ENCODE measurements at regions not wholly inside any gene's neighbourhood (a gene's known extent, or its start where the extent isn't known, plus 50 kb on each side); places are given as distances from the start of the nearest gene placed in this dataset.
A peak's percentile ranks its signal among the peaks of the same experiment; 100 is the strongest.
"Not testable (repeated sequence)": the region's sequence is repeated elsewhere in the genome, so short reads cannot be mapped to it uniquely, and the experiment has no call there.

DNA sequence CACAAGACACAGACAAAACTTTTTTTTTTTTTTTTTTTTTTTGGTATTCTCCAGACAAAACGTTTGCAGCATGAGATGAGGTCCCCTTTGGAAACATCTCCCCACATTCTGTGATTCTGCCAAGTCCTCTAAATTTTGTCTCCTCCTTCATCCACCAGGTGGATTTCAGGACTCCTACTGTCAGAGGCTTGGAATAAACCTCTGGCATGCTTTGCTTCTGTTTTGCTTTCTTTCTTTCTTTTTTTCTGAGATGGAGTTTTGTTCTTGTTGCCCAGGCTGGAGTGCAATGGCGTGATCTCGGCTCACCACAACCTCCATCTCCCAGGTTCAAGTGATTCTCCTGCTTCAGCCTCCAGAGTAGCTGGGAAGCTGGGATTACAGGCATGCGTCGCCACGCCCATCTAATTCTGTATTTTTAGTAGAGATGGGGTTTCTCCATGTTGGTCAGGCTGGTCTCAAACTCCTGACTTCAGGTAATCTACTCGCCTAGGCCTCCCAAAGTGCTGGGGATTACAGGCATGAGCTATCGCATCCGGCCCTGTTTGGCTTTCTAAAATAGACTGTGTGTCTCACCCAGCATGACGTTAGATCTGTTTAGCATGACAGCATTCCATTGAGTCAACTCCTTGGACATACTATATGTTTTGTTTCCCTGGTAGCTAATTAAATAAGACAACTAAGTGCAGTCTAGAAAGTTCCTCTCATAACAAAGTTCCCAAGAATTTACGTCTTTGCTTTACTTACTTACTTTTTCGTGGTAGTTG, 142.5 kb downstream of the NPIPA7 start:
- no CpG with 5 or more reads among the region's 12 CpGs for WGBS, 10 experiments
- in situ Hi-C loops (cut with MboI; ENCODE audit: low pct_unique_long_range_greater_than_20kb in 2 of 9, low sequenced_read_pairs in 9 of 9, unreplicated experiment in 9 of 9); H3K4me1 ChIP-seq (replicated peaks in 1 of 2); H3K27ac ChIP-seq; H3K4me3 ChIP-seq: not testable (repeated sequence)
- peak in 4 of 8 experiments; percentile 32 to 97 (median 73) for ATAC-seq (replicated peaks in 6 of 8)

DNA sequence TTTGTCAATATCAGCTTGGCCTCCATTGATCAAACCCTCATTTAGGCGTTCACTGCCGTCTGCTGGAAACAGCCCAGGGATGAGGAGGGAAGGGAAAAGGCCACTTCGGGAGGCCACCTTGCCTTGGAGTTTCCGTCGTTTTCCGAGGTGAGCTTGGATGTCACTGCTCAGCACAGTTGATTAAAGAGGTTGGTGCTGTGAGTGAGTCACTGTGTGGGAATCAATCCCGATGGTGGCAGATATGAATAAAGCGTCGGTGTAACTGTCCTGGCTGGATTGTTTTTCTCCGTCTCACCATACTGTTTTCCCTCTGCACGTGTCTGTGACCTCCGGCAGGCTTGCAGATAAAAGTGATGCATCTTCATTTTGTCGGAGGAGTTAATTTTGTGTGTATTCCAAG, 148.1 kb downstream of the NPIPA7 start:
- in situ Hi-C loops (cut with MboI; ENCODE audit: low pct_unique_long_range_greater_than_20kb in 2 of 9, low sequenced_read_pairs in 9 of 9, unreplicated experiment in 9 of 9), result not testable (repeated sequence)

DNA sequence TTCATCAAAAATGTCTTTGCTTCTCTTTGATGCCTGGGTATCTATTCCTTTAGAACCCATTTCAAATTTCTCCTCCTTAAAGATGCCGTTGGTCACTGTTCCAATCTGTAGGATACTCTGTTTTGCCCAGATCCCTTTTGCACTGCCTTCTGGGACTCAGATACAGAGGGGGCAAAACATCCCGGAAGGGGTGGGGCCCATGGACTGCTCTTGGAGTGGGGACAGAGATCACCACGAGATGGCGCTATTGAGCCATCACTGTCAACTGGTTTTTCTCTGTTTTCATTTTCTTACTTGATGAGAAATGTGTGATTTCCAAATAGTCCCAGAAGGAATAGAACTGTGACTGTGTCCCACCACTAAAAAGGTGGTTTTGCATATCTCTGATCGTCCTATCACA, 151.8 kb downstream of the NPIPA7 start:
- no CpG with 5 or more reads among the region's 5 CpGs for WGBS, 10 experiments
- H3K27ac ChIP-seq; H3K4me1 ChIP-seq (replicated peaks in 1 of 2); H3K4me3 ChIP-seq; in situ Hi-C loops (cut with MboI; ENCODE audit: low pct_unique_long_range_greater_than_20kb in 2 of 9, low sequenced_read_pairs in 9 of 9, unreplicated experiment in 9 of 9): not testable (repeated sequence)
- peak in 3 of 8 experiments; percentile 48 to 76 (median 71) for ATAC-seq (replicated peaks in 6 of 8)

More for the DNA sequence above, 148.1 kb downstream of the NPIPA7 start:
- no CpG with 5 or more reads among the region's 13 CpGs for WGBS, 10 experiments
- H3K4me1 ChIP-seq (replicated peaks in 1 of 2); H3K27ac ChIP-seq; H3K4me3 ChIP-seq: not testable (repeated sequence)
- ATAC-seq (replicated peaks in 6 of 8), result peak in 5 of 8 experiments; percentile 63 to 97 (median 87)

DNA sequence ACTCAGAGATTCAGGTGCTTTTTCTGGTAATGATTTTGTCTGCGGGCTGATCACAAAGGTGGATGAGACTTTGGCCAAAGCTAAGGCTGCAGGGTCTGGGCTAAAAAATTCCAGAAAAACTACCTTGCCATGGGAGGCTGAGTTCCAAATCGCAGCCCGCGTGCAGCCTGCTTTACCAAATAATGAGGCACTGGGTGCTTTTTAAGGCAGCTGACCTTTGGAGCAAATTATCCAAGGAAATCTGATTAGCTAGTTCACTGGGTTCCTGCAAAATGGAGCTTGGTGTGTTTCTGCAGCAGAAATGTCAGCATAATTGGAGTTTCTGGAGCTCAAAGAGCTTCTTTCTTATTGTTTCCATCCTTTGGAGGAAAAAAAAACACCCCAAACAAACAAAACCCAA, 156.6 kb downstream of the NPIPA7 start:
- H3K4me1 ChIP-seq (replicated peaks in 1 of 2); in situ Hi-C loops (cut with MboI; ENCODE audit: low pct_unique_long_range_greater_than_20kb in 2 of 9, low sequenced_read_pairs in 9 of 9, unreplicated experiment in 9 of 9); H3K4me3 ChIP-seq; H3K27ac ChIP-seq; ATAC-seq (replicated peaks in 6 of 8): not testable (repeated sequence)
- WGBS, 10 experiments, result no CpG with 5 or more reads among the region's 4 CpGs

DNA sequence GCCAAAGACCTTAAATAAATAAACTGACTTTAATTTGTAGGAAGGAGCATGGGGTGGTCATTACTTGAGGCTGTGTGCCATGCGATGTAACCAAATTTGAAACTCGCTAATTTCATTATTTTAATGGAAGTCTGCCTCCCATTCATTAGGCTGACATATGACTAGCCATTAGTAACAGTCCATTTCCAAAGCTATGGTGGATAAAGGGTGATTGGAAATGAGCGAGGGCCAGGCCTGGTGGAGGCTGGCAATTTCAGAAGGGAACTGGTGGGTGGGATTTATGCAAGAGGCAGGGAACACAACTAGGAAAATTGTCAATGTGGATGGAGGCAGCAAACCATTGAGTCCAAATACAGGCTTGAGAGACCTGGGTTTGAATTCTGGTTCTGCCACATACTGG, 157.2 kb downstream of the NPIPA7 start:
- peak in 1 of 8 experiments; percentile 32 for ATAC-seq (replicated peaks in 6 of 8)
- H3K4me1 ChIP-seq (replicated peaks in 1 of 2); H3K27ac ChIP-seq; H3K4me3 ChIP-seq; in situ Hi-C loops (cut with MboI; ENCODE audit: low pct_unique_long_range_greater_than_20kb in 2 of 9, low sequenced_read_pairs in 9 of 9, unreplicated experiment in 9 of 9): not testable (repeated sequence)
- WGBS, 10 experiments, result no CpG with 5 or more reads among the region's 3 CpGs

DNA sequence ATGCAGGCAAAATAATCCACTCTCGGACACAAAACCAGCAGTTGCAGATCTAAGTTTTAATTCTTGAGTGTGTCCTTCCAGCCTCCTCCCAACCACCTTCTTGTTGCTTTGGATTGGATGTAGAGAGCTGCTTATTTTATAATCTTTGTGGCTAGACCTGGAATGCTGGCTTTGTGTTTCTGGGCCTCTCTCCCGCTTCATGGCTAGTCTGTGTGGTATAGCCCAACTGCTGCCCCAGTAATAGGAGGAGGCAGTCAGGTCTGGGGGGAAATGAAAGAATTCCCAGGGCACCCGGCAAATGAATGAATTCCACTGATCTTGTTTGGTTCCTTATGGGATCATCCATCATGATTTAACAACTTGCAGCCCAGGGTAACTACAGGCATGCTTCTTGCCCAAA, 170.8 kb downstream of the NPIPA7 start:
- WGBS, 10 experiments, result 17 to 100% (median 100%) methylated on average over 1 of the region's 3 CpGs; no CpG with 5 or more reads in 7 of the 10 experiments
- H3K27ac ChIP-seq; in situ Hi-C loops (cut with MboI; ENCODE audit: low pct_unique_long_range_greater_than_20kb in 2 of 9, low sequenced_read_pairs in 9 of 9, unreplicated experiment in 9 of 9); H3K4me3 ChIP-seq; H3K4me1 ChIP-seq (replicated peaks in 1 of 2): not testable (repeated sequence)
- ATAC-seq (replicated peaks in 6 of 8), result peak in 5 of 8 experiments; percentile 29 to 91 (median 58)

DNA sequence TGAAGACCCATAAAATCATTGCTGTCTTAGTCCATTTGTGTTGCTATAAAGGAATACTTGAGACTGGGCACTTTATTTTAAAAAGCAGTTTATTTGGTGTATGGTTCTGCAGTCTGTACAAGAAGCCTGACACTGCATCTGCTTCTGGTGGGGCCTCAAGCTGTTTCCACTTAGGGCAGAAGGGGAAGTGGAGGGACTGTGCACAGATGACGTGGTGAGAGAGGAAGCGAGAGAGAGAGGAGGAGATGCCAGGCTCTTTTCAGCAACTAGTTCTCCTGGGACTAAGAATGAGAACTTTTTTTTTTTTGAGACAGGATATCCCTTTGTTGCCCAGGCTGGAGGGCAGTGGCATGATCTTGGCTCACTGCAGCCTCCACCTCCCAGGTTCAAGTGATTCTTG, 171.9 kb downstream of the NPIPA7 start:
- H3K4me1 ChIP-seq (replicated peaks in 1 of 2); in situ Hi-C loops (cut with MboI; ENCODE audit: low pct_unique_long_range_greater_than_20kb in 2 of 9, low sequenced_read_pairs in 9 of 9, unreplicated experiment in 9 of 9); H3K4me3 ChIP-seq; H3K27ac ChIP-seq; ATAC-seq (replicated peaks in 6 of 8): not testable (repeated sequence)
- WGBS, 10 experiments, result no CpG with 5 or more reads among the region's 2 CpGs

DNA sequence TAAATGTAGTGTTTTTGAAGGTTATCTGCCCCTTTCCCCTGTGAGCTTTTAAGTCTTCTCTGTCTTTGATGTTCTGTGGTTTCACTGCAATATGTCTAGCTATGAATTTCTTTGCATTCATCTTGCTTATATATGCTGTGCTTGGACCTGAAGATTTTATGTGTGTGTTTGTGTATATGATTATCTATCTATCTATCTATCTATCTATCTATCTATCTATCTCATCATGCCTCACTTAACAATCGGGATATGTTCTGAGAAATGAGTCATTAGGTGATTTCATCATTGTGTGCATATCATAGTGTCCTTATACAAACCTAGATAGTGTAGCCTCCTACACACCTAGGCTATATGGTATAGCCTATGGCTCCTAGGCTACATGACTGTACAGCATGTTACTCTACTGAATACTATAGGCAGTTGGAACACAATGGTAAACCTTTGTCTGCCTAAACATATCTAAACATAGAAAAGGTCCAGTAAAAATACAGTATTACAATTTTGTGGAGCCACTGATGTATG, 173.9 kb downstream of the NPIPA7 start:
- H3K4me1 ChIP-seq (replicated peaks in 1 of 2); in situ Hi-C loops (cut with MboI; ENCODE audit: low pct_unique_long_range_greater_than_20kb in 2 of 9, low sequenced_read_pairs in 9 of 9, unreplicated experiment in 9 of 9); H3K27ac ChIP-seq; H3K4me3 ChIP-seq: not testable (repeated sequence)
- no CpG with 5 or more reads among the region's 1 CpG for WGBS, 10 experiments
- ATAC-seq (replicated peaks in 6 of 8), result peak in 3 of 8 experiments; percentile 36 to 53 (median 47)

DNA sequence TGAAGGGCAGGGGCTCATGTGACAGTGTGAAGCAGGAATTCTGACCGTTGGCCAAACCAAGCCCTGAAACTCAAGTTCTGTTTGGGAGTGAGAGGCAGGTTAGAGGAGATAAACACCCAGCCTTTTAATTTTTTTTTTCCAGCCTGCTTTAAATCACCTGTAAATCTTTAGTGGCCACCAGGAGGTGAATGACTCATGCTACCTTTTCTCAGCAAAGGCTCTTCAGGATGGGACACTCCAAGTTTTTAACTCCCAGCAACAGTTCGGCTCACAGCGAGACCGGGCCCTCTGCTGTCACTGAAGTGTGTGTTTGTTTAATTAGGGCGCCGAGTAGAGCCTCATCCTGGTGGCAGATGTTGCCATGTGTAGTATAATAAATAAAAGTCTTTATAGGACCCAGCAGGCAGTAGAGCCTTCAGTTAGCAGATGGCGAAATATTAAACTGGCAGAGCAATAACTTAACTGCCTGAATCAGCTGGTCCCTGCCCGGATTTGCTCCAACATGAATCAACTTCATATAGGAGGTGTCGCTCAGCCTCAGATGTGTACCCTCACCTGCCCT, 180.3 kb downstream of the NPIPA7 start:
- H3K27ac ChIP-seq; H3K4me3 ChIP-seq; in situ Hi-C loops (cut with MboI; ENCODE audit: low pct_unique_long_range_greater_than_20kb in 2 of 9, low sequenced_read_pairs in 9 of 9, unreplicated experiment in 9 of 9); H3K4me1 ChIP-seq (replicated peaks in 1 of 2): not testable (repeated sequence)
- ATAC-seq (replicated peaks in 6 of 8), result peak in 2 of 8 experiments; percentile 26 to 42
- no CpG with 5 or more reads among the region's 9 CpGs for WGBS, 10 experiments

DNA sequence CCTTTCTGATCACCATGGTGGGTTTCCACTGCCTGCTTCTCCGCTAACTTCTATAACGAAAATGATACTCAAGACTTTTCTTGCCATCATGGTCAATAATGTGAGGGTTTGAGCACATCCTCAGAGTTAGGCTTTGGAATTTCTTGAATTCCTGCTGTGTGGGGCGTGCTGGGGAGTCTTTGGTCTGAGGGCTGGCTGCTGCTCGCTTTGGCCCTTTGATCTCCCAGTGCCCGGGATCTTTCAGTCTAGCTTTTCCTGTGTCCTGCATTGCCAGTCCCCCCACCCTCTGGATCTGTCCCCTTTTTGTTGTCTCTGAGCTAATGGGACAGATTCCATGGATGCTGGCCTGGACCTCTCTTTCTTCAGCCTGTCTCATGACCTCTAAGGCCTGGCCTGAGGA, 182.6 kb downstream of the NPIPA7 start:
- ATAC-seq (replicated peaks in 6 of 8); H3K4me3 ChIP-seq; H3K27ac ChIP-seq; in situ Hi-C loops (cut with MboI; ENCODE audit: low pct_unique_long_range_greater_than_20kb in 2 of 9, low sequenced_read_pairs in 9 of 9, unreplicated experiment in 9 of 9); H3K4me1 ChIP-seq (replicated peaks in 1 of 2): not testable (repeated sequence)
- WGBS, 10 experiments, result 43 to 94% (median 90%) methylated on average over 2 to 3 of the region's 5 CpGs; no CpG with 5 or more reads in 7 of the 10 experiments

DNA sequence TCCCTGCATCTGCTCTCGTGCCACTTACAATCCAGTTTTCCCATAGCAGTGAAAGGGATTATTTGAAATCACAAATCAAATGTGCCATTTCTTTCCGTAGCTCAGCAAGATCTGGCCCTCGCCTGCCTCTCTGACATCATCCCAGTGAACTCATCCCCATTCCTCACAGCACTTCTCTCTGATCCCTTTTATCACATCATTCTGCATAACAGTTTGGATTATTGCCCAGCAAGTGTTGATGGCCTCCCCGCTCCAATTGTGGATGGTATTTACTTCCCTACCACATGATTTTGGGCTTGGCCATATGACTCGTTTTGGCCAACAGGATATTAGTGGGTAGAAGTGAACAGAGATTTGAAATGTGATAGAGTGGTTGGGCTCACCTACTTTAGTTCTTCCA, 185.0 kb downstream of the NPIPA7 start:
- in situ Hi-C loops (cut with MboI; ENCODE audit: low pct_unique_long_range_greater_than_20kb in 2 of 9, low sequenced_read_pairs in 9 of 9, unreplicated experiment in 9 of 9); H3K4me1 ChIP-seq (replicated peaks in 1 of 2); H3K4me3 ChIP-seq; H3K27ac ChIP-seq: not testable (repeated sequence)
- whole genome bisulfite sequencing, 10 experiments, result no CpG with 5 or more reads among the region's 5 CpGs
- ATAC-seq (replicated peaks in 6 of 8), result peak in 7 of 8 experiments; percentile 54 to 98 (median 87)

DNA sequence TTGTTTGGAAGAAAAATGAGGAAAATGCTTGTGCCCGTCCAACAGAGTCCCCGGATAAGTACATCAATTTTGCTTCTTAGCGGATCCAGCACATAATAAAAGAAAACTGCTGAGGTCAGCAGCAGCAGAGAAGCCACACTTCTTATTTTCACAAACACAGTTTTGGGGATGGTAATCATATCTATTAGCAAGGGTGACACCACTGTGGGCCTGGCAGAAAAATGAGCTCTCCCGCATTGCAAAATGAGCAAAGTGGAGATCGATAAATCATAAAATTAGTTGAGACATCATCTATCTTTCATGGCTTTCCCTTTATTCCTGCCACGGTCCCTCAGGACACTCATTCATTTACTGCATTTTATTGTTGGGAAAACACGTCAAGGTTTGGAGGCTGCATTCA, 186.4 kb downstream of the NPIPA7 start:
- H3K4me3 ChIP-seq; in situ Hi-C loops (cut with MboI; ENCODE audit: low pct_unique_long_range_greater_than_20kb in 2 of 9, low sequenced_read_pairs in 9 of 9, unreplicated experiment in 9 of 9); H3K27ac ChIP-seq; H3K4me1 ChIP-seq (replicated peaks in 1 of 2): not testable (repeated sequence)
- no CpG with 5 or more reads among the region's 7 CpGs for WGBS, 10 experiments
- ATAC-seq (replicated peaks in 6 of 8), result peak in 4 of 8 experiments; percentile 42 to 74 (median 64)

DNA sequence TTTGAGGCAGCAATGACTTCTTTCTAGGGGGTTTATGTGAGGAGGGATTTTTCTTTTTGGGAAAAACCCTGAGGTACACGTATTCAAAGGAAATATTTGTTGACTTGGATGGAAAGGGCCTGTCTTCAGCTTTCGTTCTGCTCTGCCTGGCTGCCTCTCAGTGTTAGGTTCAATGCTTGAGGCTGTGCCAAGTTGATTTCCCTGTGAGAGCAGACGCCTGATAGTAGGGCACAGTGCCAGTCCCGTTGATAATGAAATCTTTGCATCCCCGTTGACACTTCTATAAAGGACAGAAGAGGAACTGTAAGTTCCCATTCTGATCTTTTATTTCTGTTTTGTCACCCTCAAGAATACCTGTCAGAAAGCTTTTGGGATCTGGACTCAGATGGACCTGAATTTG, 191.1 kb downstream of the NPIPA7 start:
- ATAC-seq (replicated peaks in 6 of 8); in situ Hi-C loops (cut with MboI; ENCODE audit: low pct_unique_long_range_greater_than_20kb in 2 of 9, low sequenced_read_pairs in 9 of 9, unreplicated experiment in 9 of 9); H3K4me1 ChIP-seq (replicated peaks in 1 of 2): not testable (repeated sequence)

More for the DNA sequence above, 191.1 kb downstream of the NPIPA7 start:
- not testable (repeated sequence) for H3K27ac ChIP-seq, H3K4me3 ChIP-seq
- 18 to 100% (median 20%) methylated on average over 1 to 4 of the region's 5 CpGs; no CpG with 5 or more reads in 5 of the 10 experiments for WGBS, 10 experiments

Data from motor neuron (in vitro differentiated cells).